Prostate gland (tissue), 2 donors: ENCODE measurements at regions not wholly inside any gene's neighbourhood (a gene's known extent, or its start where the extent isn't known, plus 50 kb on each side); places are given as distances from the start of the nearest gene placed in this dataset.

ENCODE experiments used
- DNase-seq: peaks from one replicate; pipeline ENCODE4 v3.0.0-alpha.2; 2019; ENCODE audit warnings: low spot score
- H3K27ac ChIP-seq, 2 donors: fragments of 200-600 bp; sonication (generic); 2 replicates each; pipeline ENCODE4 v1.5.1; 2017 to 2019
- H3K27me3 ChIP-seq: fragments of 200-600 bp; sonication (generic); replicated peaks from 2 replicates; pipeline ENCODE4 v1.5.1; 2019; ENCODE audit not compliant: insufficient read depth
- H3K36me3 ChIP-seq, 2 donors: fragments of 200-600 bp; sonication (generic); 1 replicate in 1 of 2; 2 replicates in 1 of 2; pipeline versions ENCODE4 v1.5.1 to v1.8.1; 2017 to 2019
- H3K4me1 ChIP-seq: fragments of 200-600 bp; sonication (generic); replicated peaks from 2 replicates; pipeline ENCODE4 v1.5.1; 2019
- H3K4me3 ChIP-seq, 2 donors: fragments of 200-600 bp; sonication (generic); 2 replicates each; pipeline ENCODE4 v1.5.1; 2017 to 2019
- H3K9me3 ChIP-seq: fragments of 200-600 bp; sonication (generic); 2 replicates; pipeline ENCODE4 v1.5.1; 2017
- POLR2A ChIP-seq: fragments of 450-650 bp; IDR thresholded peaks from one replicate; pipeline ENCODE4 v1.6.1; 2016; ENCODE audit warnings: antibody characterized with exemption, mild to moderate bottlenecking
- POLR2AphosphoS5 ChIP-seq: sonication (generic); formaldehyde crosslinking; IDR thresholded peaks from one replicate; pipeline ENCODE4 v1.6.1; 2017; ENCODE audit warnings: antibody characterized with exemption
- WGBS: methylation state at CpG from one replicate; pipeline ENCODE4 v1.1.5; 2018; 5-methylcytosine and 5-hydroxymethylcytosine counted together
- intact Hi-C: fragments of 100-400 bp; cut with DNase I; formaldehyde crosslinking; loops from one replicate; pipeline ENCODE4 v1.14.2; 2022
- small RNA-seq, 2 donors: library from RNA; depleted of rRNA; stranded (forward); fragments of <200 nt; gene quantifications; one replicate each; pipeline ENCODE3, GENCODE V24; 2016
- TF ChIP-seq, protein P1 (sequence below), 4 experiments: fragments of 200-600 bp in 2 of 4; fragments of 450-650 bp in 2 of 4; sonication (generic) in 2 of 4; IDR thresholded peaks; 1 replicate in 3 of 4; 2 replicates in 1 of 4; pipeline ENCODE4 v1.5.1; 2016 to 2019; ENCODE audit warnings: antibody characterized with exemption in 4 of 4, mild to moderate bottlenecking in 2 of 4, moderate library complexity in 2 of 4

DNA sequence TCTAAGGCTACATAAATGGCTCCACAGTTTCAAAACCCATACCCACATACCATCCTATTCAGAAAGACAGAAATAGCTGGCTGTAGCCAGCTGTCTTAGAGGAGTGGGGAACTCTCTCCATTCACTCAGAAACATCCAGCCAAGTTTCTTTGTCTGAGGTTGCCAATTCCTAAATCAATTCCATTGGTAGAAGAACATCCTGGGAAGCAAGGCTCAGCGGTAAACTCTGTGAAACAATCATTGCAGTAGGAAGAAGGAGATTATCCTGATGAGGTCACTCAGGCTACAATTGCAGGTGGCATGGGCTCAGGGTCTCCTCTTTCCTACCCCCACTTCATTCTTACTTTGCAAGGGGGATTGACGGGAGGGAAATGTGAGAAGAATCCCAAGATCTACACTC is 154.0 kb downstream of the ETV1 start:
- TF ChIP-seq, protein P1, sequence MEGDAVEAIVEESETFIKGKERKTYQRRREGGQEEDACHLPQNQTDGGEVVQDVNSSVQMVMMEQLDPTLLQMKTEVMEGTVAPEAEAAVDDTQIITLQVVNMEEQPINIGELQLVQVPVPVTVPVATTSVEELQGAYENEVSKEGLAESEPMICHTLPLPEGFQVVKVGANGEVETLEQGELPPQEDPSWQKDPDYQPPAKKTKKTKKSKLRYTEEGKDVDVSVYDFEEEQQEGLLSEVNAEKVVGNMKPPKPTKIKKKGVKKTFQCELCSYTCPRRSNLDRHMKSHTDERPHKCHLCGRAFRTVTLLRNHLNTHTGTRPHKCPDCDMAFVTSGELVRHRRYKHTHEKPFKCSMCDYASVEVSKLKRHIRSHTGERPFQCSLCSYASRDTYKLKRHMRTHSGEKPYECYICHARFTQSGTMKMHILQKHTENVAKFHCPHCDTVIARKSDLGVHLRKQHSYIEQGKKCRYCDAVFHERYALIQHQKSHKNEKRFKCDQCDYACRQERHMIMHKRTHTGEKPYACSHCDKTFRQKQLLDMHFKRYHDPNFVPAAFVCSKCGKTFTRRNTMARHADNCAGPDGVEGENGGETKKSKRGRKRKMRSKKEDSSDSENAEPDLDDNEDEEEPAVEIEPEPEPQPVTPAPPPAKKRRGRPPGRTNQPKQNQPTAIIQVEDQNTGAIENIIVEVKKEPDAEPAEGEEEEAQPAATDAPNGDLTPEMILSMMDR (IDR thresholded peaks at IDR 0.05) = no peak
- Histone ChIP-seq H3K9me3 (no peaks in the 10 kb centered on the region), H3K4me1 (no peaks in the 10 kb centered on the region), H3K4me3 (no peak overlapping the region), H3K36me3 (no peaks in the 10 kb centered on the region), H3K27ac (no peak overlapping the region), H3K27me3 (no peaks in the 10 kb centered on the region)
- no peak for DNase-seq
- 100% methylated on average over 2 of the region's 2 CpGs for WGBS
- intact Hi-C loops = no loop called here

DNA sequence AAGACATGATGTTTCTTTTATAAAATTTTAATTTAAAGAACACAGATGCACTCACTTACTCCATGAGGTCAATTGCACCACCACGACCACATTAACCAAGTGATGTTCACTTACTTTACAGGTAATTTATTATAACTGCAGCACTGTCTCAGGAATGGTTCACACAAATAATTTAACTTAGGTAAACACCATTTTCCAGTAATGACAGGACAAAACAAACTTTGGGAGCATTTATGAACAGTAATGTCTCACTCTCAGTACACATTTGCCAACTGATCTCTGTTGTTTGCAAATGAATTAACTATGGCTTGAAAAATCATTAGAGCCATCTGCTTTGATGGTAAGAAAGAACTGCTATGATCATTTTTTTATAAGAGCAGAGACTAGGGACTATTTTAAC is 150.4 kb downstream of the ETV1 start:
- H3K27ac ChIP-seq = no peak overlapping the region
- H3K4me1 ChIP-seq = no peaks in the 10 kb centered on the region
- no peak overlapping the region for H3K4me3 ChIP-seq
- H3K36me3 ChIP-seq = no peaks in the 10 kb centered on the region
- DNase-seq = no peak
- no peak for TF ChIP-seq POLR2A
- TF ChIP-seq POLR2AphosphoS5 = peak; percentile 33
- WGBS = 32% methylated on average over 1 of the region's 1 CpG
- intact Hi-C loops = no loop called here
- H3K27me3 ChIP-seq = no peaks in the 10 kb centered on the region
- H3K9me3 ChIP-seq = no peaks in the 10 kb centered on the region

Small RNA genes in the stretch of these regions (small RNA-seq; reads per million reads assigned to genes)
- 0 reads per million in 2 donors for gene RN7SKP228
